DOHH2 (cell line): ENCODE measurements at regions not wholly inside any gene's neighbourhood (a gene's known extent, or its start where the extent isn't known, plus 50 kb on each side); places are given as distances from the start of the nearest gene placed in this dataset.

ENCODE experiments used
- H3F3A ChIP-seq: fragments of 200-600 bp; sonication (generic), shearing (Covaris generic); 2 replicates; pipeline ENCODE4 v1.6.0; 2016; ENCODE audit warnings: antibody characterized with exemption, mild to moderate bottlenecking; ENCODE audit not compliant: control insufficient read depth, insufficient read depth
- H3K27ac ChIP-seq: fragments of 200-600 bp; sonication (generic); 2 replicates; pipeline ENCODE4 v1.5.1; 2014; ENCODE audit warnings: low read depth, mild to moderate bottlenecking, low read length, moderate library complexity
- H3K27me3 ChIP-seq: fragments of 200-600 bp; sonication (generic); 2 replicates; pipeline ENCODE4 v1.6.1; 2014; ENCODE audit warnings: mild to moderate bottlenecking, low read length, mixed read lengths; ENCODE audit not compliant: control insufficient read depth
- H3K36me3 ChIP-seq: fragments of 200-600 bp; sonication (generic); 2 replicates; pipeline ENCODE4 v1.6.1; 2014; ENCODE audit warnings: mild to moderate bottlenecking, low read length, moderate library complexity, mixed read lengths; ENCODE audit not compliant: control insufficient read depth
- H3K4me1 ChIP-seq: fragments of 200-600 bp; sonication (generic); 2 replicates; pipeline ENCODE4 v1.6.1; 2014; ENCODE audit warnings: mild to moderate bottlenecking, low read length, mixed read lengths; ENCODE audit not compliant: control insufficient read depth
- H3K4me2 ChIP-seq: fragments of 200-600 bp; sonication (generic); 2 replicates; pipeline ENCODE4 v1.6.0; 2014; ENCODE audit warnings: mild to moderate bottlenecking, low read length, moderate library complexity
- H3K4me3 ChIP-seq: fragments of 200-600 bp; sonication (generic); 2 replicates; pipeline ENCODE4 v1.5.1; 2014; ENCODE audit warnings: mild to moderate bottlenecking, low read length, mixed read lengths
- H3K79me2 ChIP-seq: fragments of 200-600 bp; sonication (generic); 2 replicates; pipeline ENCODE4 v1.6.1; 2014; ENCODE audit warnings: mild to moderate bottlenecking, low read length, mixed read lengths; ENCODE audit not compliant: control insufficient read depth
- H3K9me2 ChIP-seq: fragments of 200-600 bp; sonication (generic); replicated peaks from 2 replicates; pipeline ENCODE4 v1.6.1; 2014; ENCODE audit warnings: mild to moderate bottlenecking, low read length, mixed read lengths; ENCODE audit not compliant: control insufficient read depth
- H3K9me3 ChIP-seq: fragments of 200-600 bp; sonication (generic); 2 replicates; pipeline ENCODE4 v1.6.1; 2014; ENCODE audit warnings: antibody characterized with exemption, low read length, mixed read lengths; ENCODE audit not compliant: control insufficient read depth, insufficient read depth
- H4K20me1 ChIP-seq: fragments of 200-600 bp; sonication (generic); 2 replicates; pipeline ENCODE4 v1.6.0; 2014; ENCODE audit warnings: low read depth, mild to moderate bottlenecking, antibody characterized with exemption, low read length, moderate library complexity; ENCODE audit not compliant: control insufficient read depth, insufficient read depth
- EZH2phosphoT487 ChIP-seq: fragments of 200-600 bp; sonication (generic); IDR thresholded peaks from 2 replicates; pipeline ENCODE4 v1.6.1; 2017; ENCODE audit warnings: borderline replicate concordance, mild to moderate bottlenecking, antibody characterized with exemption, low read length, moderate library complexity, mixed read lengths
- TF ChIP-seq, protein P1 (sequence below): fragments of 200-600 bp; sonication (generic); IDR thresholded peaks from one replicate; pipeline ENCODE4 v1.5.1; 2014; ENCODE audit warnings: antibody characterized with exemption, mild to moderate bottlenecking, low read depth, low read length; ENCODE audit not compliant: poor library complexity, severe bottlenecking

DNA sequence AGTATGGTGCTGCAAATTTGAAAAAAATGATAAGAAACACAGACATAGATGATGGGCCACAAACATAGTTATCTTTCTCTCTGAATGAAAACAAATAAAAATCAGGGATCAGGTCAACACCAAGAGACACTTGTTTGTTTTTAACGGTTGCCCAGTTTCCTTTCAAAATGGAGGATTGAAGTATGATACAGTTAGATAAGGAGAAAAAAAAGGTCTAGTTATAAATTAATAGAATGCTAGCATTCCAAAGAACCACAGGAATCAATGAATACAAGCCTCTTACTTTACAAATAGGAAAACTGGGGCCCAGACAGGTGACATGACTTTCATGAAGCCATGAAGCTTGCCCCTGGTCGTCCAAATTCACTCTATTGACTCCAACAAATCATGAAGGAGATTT, 305.1 kb downstream of the ZNF621 start:
- Histone ChIP-seq H3K27ac (no peak overlapping the region), H3K36me3 (no peaks in the 10 kb centered on the region), H3K9me3 (no peaks in the 10 kb centered on the region), H3F3A (no peaks in the 10 kb centered on the region), H3K4me2 (no peak overlapping the region), H3K4me1 (no peaks in the 10 kb centered on the region), H3K27me3 (no peaks in the 10 kb centered on the region), H3K79me2 (no peaks in the 10 kb centered on the region), H4K20me1 (no peaks in the 10 kb centered on the region), H3K9me2 (0 out of 2 replicates have a peak, but pooled peaks cover 3% of the 10 kb centered on the region), H3K4me3 (no peak overlapping the region)
- TF ChIP-seq EZH2phosphoT487, result no peak
- TF ChIP-seq, protein P1, sequence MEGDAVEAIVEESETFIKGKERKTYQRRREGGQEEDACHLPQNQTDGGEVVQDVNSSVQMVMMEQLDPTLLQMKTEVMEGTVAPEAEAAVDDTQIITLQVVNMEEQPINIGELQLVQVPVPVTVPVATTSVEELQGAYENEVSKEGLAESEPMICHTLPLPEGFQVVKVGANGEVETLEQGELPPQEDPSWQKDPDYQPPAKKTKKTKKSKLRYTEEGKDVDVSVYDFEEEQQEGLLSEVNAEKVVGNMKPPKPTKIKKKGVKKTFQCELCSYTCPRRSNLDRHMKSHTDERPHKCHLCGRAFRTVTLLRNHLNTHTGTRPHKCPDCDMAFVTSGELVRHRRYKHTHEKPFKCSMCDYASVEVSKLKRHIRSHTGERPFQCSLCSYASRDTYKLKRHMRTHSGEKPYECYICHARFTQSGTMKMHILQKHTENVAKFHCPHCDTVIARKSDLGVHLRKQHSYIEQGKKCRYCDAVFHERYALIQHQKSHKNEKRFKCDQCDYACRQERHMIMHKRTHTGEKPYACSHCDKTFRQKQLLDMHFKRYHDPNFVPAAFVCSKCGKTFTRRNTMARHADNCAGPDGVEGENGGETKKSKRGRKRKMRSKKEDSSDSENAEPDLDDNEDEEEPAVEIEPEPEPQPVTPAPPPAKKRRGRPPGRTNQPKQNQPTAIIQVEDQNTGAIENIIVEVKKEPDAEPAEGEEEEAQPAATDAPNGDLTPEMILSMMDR, result no peak

DNA sequence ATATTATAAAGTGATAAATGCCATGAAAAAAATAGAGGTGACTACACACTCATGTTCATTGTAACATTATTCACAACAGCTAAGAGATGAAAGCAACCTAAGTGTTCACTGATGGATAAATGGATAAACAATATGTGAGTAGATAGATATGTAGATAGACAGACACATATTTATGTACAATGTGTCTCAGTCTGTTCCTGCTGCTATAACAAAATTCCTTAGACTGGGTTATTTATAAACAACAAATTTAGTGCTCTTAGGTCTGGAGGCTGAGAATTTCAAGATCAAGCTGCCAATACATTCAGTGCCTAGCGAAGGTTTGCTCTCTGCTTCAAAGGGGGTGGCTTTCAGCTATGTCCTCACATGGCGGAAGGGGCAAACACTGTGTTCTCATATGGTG, 312.5 kb downstream of the ZNF621 start:
- Histone ChIP-seq H3K36me3 (no peaks in the 10 kb centered on the region), H3K27ac (no peak overlapping the region), H4K20me1 (no peaks in the 10 kb centered on the region), H3K9me3 (no peaks in the 10 kb centered on the region), H3K79me2 (no peaks in the 10 kb centered on the region), H3K27me3 (no peaks in the 10 kb centered on the region; the same call in 1 of the 2 replicates), H3K4me3 (no peak overlapping the region), H3K4me1 (no peaks in the 10 kb centered on the region), H3F3A (no peaks in the 10 kb centered on the region), H3K4me2 (no peak overlapping the region), H3K9me2 (no peaks in the 10 kb centered on the region)
- no peak for TF ChIP-seq EZH2phosphoT487
- TF ChIP-seq, protein P1, result no peak

DNA sequence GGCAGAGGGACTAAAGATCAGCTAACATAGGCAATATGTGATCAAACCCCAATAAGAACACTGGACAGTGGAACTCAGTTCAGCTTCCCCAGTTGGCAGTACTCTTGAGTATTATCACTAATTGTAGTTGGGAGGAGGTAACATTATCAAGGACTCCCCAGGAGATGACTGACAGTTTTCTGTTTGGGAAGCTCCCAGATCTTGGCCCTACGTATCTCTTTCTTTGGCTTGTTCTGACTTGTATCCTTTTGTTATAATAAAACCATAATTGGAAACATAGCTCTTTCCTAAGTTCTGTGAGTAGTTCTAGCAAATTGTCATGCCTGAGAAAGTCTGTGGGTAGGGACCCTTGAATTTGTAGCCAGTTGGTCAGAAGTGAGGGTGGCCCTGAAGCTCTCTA, 316.4 kb downstream of the ZNF621 start:
- no peaks in the 10 kb centered on the region for H3K9me3 ChIP-seq
- no peaks in the 10 kb centered on the region for H3K36me3 ChIP-seq
- H3K9me2 ChIP-seq, result no peaks in the 10 kb centered on the region
- H4K20me1 ChIP-seq, result no peaks in the 10 kb centered on the region
- H3K4me2 ChIP-seq, result no peak overlapping the region
- no peaks in the 10 kb centered on the region for H3F3A ChIP-seq
- no peaks in the 10 kb centered on the region; the same call in 1 of the 2 replicates for H3K27me3 ChIP-seq
- no peak overlapping the region for H3K4me3 ChIP-seq
- no peak overlapping the region for H3K27ac ChIP-seq
- TF ChIP-seq, protein P1, result no peak
- no peak for TF ChIP-seq EZH2phosphoT487
- no peaks in the 10 kb centered on the region for H3K4me1 ChIP-seq
- no peaks in the 10 kb centered on the region for H3K79me2 ChIP-seq
